GM21360 (cell line): ENCODE measurements at regions not wholly inside any gene's neighbourhood (a gene's known extent, or its start where the extent isn't known, plus 50 kb on each side); places are given as distances from the start of the nearest gene placed in this dataset.
A peak's percentile ranks its signal among the peaks of the same experiment; 100 is the strongest.
"Not testable (repeated sequence)": the region's sequence is repeated elsewhere in the genome, so short reads cannot be mapped to it uniquely, and the experiment has no call there.

Experiments used
- ATAC-seq: cut with Tn5 transposase; IDR thresholded peaks from one replicate; pipeline ENCODE4 v1.9.1; 2021; ENCODE audit warnings: mild to moderate bottlenecking, moderate library complexity; ENCODE audit not compliant: unreplicated experiment

DNA sequence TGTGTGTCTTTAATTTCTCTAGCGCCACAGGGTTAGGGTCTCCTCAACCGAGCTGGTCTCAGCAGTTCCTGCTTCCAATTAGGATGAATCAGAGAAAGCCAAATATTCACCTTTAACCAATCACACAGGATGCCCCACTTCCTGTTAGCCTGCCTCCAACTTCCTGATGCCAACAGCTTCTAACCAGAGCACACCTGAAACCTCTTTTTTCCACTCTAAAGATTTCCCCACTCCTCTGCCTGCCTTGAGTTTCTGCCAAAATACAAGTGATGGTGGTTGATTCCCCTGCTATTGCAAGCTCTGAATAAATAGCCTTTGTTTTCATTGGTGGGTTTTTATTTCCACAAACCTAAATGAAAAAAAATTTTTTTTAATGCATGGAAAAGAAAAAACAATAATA lies 144.7 kb upstream of the UST start:
- no peak for ATAC-seq

DNA sequence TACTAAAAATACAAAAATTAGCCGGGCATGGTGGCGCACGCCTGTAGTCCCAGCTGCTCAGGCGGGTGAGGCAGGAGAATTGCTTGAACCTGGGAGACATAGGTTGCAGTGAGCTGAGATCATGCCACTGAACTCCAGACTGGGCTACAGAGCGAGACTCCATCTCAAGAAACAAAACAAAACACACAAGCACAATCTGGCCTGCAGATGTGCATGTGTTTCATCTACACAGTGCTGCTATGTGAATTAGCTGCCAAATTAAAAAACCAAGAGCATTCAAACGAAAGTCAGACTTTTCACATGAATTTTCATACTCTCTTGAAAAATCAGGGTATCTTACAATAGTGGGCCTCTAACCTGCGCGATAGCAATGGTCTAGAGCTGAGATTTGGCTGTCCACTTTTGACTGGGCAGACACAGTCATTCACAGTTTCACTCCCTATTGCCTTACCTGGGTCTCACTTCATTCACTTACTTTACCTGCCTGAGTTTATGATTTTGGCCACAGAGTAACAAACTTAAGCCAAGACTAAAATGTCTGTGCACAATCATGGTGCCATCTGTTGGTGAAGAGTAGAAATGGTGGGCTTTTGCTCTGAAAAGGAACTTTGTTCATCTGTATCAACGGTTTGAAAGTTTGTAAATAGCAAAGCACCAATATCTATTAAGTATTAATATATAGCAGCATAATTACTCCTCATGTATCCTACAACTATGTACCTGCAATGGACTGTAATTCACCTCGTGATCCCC lies 138.5 kb upstream of the UST start:
- ATAC-seq, result no peak

DNA sequence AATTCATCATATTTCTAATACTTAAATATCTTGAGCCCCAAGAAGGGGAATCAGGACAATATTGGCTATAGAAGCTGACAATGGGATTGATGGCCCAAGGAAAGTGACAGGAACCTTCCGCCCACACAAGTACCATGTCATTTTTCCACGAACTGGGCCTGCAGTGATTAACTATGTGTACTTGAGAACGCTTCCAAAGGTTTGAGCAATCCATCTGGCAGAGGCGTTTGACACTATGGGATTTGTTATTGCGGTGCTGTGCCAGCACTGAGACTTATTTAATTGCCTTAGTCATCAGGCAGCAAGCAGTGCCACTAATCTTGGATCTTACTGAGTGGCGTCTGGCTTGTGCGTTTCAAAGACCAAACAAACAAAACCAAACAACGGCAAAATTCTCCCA lies 135.6 kb upstream of the UST start:
- ATAC-seq, result no peak

DNA sequence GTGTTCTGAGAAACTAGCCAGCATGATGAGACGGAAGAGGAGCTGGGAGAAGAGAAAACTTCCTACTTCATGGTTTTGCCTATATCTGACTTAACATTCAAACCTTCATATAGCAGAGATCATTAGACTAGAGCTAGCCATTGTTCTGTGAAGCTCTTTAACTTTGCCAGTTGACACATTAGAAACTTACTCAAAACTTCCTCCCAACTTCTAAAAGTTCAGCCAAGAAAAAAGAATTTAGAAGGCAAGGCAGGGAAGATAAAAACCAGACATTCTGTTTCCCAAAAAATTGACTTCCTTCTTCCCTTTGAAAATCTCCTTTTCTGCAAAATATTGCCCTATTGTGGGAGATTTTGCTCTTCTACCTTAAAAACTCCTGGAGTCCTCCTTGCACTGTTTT lies 134.8 kb upstream of the UST start:
- ATAC-seq, result no peak

DNA sequence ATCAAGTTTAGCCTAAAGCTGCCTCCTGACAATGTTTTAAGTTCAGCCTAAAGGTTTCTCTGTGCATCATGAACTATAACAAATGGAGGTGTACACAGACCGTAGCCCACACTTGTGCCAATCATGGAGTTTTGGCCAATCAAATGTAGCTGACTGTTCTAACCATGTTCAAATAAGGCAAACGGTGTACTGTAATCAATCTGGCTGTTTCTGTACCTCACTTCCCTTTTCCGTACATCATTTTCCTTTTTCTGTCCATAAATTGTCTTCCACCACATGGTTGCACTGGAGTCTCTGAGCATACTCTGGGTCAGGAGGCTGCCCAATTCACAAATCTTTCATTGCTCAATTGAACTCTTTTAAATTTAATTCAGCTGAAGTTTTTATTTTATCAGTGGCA lies 132.2 kb upstream of the UST start:
- ATAC-seq, result no peak

DNA sequence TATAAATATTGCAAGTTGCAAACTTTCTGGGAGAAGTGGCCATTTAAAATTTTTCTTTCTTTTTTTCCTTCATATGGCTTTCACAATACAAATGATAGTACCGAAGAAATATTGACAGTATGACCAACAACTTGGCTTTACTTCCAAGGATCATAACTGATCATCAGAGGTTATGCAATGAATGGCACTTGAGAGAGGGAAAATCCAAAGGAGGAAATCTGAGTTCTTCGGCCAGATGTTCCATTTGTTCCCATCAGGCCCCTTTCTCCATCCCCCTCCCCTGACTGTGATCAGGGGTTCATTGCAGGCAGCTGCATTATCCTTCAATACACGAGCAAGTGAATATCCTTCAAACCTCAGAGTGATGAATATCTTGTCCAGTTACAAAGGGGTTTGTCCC lies 130.0 kb upstream of the UST start:
- ATAC-seq, result no peak

DNA sequence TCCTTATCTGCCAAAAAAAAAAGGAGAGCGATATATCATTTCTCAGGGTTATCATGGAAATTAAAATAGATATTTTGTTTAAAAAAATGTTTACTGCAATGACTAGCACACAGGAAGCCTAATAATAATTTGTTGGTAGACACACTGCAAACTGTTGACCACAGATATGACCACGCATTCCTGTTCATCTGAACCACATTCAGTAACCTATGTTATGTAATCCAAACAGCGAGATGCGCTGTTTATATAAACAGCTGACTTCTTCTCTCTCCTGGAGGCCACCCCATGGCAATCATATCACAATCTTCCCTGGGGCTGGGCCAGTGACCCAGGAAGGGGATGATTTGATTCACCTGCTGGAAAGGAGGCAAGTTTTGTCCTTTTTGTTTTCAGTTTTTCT lies 129.3 kb upstream of the UST start:
- ATAC-seq, result no peak

DNA sequence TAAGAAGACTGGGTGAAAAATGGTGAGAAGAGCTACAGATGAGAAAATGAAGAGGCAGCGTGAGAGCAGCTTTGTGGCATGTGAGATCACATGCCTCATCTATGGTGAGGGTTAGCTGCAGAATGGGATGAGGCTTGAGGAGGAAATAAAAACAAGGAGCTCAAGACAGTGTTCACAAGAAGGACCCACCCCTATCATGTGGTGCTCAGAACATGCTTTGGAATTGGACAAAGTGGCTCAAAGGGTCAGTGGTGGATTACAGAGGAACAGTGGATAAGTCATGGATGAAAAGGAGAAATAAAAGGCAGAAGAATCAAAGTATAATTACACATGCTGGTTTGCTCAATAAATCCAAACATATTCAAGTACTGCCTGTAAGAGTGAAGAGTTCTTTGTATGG lies 126.9 kb upstream of the UST start:
- no peak for ATAC-seq

DNA sequence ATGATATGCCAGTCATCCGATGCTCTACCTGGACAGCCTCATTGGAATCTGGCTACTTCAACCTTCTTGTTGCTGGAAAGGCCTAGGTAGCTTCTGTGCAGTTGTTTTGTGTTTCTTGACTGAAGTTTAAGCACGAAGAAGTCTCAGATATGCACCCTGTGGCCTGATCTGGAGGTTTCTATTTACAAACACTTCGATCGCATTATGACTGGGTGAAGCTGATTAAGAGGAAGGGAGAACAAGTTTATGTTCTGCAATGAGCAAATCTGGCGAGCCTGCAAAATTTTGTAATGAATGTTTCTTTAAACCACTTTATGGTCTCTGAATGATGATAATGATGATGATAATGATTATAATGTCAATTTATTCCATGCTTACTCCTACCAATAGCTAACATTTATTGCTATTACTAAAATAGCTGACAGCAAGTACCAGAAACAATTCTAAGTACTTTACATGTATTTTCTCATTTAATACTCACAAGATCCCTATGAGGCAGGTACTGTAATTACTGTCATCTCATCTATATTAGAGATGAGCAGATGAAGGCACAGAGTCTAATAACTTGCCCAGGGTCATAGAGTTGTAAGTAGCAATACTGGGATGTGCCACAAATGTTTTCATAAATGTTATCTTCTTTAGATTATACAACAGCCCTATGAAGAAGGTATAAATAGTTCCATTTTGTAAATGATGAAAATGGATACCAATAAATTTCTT lies 126.1 kb upstream of the UST start:
- ATAC-seq, result no peak

DNA sequence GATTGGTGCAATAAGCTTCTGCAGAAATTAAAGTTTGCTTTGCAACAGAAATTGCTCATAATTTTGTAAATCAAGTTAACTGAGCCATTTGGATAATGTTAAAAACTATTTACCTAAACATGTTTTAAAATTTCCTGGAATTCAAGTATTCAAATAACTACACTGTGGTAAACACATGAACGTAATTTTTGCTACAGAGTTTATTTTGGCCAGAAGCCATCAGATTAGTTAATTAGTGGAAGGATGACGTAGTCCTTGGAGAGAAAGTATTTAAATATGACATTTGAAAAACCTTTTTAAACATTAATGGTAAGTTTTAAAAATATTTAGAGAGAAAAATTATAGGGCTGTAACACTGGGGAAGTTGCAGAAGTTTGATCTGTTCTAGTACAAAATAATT lies 121.2 kb upstream of the UST start:
- no peak for ATAC-seq

DNA sequence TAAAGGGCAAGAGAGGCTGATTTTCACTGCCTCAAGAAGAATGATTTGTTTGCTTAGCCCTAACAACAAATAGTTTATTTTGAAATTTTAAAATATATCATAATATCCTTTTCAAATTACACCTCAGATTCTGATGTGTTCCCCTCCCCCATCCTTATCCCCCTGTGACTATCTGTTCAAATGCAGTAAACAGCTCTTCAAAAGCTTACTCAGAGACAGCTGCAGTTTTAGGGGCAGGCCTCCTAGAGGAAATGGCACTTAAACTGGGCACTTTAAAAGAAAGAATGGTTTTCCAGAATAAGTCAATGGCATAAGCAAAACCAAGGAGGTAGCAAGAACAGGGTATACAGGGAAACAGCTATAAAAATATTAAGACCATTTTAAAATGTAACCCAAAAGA lies 118.6 kb upstream of the UST start:
- ATAC-seq, result no peak

DNA sequence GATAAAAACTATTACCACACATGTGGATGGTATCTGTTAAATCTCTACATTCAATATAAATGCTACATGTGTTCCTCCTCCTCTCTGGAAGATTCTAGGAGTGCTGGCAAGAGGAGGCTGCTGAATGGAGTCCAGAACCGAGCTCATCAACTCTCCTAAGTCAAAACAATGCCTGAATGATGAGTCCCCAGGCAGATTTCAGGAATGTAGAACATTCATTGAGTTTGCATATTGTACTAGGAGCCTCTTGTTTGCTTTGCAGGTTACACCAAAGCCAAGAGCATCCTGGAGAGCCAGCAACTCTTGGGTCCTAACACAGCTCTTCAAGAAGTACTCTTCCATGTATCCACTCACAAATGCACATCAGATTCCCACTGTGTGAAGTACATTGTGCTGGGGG lies 117.6 kb upstream of the UST start:
- ATAC-seq, result no peak

DNA sequence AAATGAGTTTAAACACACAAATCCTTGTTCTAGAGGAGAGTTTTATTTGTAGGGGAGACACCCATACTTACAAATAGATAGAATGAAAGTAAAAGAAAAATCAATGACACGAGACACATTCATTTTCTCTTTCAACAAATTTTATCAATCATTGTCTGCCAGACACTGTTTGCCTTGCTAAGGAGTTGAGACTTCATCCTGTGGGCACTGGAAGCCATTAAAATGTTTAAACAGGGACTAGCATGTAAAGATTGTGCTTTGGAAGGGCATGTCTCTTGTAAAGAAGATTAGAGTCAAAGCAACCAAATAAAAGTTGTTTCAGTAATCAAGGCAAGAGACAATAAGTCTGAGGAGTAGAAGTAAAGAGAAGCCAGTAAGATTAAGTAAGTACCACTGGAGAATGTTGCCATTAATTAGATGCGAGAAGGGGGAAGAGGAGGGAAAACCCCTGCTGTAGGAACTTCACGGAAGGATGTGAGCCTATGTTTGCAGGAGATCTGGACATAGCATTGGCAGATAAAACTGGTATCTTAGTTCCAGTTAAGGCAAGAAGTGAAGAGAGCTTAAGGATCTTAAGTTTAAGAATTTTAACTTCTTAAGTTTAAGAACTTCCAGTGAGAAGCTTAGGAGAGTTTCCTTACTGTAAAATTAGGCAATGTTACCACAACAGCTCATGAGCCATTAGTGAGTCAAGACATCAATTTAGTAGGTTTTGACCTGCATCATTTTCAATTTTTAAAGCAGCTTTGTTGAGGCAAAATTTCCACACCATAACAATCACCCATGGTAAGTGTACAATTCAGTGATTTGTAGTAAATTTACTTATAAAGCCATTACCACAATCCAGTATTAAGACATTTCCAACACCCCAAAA lies 117.0 kb upstream of the UST start:
- no peak for ATAC-seq

DNA sequence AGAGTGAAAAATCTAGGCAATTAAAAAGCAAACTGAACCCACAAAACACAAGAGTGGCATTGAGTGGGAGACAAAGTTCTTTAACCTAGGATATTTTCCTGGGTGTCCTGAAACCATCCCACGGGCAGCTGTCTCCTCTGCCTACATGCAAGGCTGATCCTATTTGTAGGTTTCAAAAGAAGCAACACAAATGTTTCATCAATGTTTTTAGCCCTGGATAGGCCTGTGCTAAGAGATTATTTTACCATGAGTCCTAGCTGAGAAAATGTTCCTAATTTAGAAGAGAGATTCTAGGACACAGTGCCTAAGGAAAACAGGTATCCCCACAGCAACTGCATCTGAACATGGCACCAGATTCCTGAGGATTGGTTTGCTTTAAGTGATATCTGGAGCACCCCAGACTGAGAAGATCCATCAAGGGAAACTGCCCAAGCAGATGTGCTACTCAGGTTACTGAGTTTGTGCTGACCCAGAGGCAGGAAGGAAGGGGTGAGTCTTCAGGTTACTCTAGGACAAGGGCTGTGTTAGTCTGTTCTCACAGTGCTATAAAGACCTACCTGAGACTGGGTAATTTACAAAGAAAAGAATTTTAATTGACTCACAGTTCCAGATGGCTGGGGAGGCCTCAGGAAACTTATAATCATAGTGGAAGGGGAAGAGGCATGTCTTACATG lies 111.6 kb upstream of the UST start:
- ATAC-seq, result no peak

DNA sequence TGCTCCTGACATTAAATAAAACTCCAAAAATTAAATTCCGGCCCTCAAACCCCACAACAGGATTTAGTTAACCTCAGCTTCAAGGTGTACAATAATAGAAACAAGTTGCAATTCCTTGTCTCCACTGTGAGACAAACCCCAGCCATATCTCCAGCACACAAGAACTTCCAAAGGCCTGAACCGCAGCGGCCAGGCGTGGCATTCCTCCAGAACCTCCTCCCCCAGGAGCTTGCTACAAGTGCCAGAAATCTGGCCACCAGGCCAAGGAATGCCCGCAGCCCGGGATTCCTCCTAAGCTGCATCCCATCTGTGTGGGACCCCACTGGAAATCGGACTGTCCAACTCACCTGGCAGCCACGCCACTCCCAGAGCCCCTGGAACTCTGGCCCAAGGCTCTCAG lies 105.0 kb upstream of the UST start:
- not testable (repeated sequence) for ATAC-seq

DNA sequence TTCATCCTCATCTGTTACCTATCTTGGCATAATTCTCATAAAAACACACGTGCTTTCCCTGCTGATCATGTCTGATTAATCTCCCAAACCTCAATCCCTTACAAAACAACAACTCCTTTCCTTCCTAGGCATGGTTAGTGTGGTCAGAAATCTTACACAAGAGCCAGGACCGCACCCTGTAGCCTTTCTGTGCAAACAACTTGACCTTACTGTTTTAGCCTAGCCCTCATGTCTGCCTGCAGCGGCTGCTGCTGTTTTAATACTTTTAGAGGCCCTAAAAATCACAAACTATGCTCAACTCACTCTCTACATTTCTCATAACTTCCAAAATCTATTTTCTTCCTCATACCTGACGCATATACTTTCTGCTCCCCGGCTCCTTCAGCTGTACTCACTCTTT lies 103.6 kb upstream of the UST start:
- ATAC-seq, result not testable (repeated sequence)

DNA sequence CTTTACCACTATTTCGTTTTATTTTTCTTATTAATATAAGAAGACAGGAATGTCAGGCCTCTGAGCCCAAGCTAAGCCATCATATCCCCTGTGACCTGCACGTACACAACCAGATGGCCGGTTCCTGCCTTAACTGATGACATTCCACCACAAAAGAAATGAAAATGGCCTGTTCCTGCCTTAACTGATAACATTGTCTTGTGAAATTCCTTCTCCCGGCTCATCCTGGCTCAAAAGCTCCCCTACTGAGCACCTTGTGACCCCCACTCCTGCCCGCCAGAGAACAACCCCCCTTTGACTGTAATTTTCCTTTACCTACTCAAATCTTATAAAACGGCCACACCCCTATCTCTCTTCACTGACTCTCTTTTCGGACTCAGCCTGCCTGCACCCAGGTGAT lies 101.8 kb upstream of the UST start:
- ATAC-seq, result not testable (repeated sequence)

DNA sequence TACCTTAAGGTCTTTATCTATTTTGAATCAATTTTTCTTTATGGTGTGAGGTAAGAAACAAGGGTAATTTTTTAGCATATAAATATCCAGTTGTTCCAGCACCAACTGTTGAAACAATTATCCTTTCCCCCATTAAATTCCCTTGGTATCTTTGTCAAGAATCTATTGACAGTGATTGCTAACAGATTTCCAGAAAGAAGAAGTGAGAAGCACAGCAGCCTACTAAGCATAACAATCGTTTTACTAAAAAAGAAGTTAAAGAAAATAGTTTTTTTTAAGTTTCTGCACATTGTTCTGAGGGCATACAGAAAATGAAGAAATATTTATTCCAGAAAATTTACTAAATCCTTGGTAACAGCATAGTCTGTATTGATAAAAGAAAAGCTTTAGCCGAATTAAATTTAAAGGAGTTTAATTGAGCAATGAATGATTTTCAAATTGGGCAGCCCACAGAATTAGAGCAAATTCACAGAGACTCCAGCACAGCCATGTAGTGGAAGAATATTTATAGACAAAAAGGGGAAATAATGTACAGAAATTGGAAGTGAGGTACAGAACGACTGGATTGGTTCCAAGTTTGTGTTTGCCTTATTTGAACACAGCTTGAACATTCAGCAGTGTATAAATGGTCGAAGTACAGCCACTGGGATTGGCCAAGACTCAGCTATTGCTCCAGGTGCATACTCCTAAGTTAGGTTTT lies 97.9 kb upstream of the UST start:
- ATAC-seq, result no peak

DNA sequence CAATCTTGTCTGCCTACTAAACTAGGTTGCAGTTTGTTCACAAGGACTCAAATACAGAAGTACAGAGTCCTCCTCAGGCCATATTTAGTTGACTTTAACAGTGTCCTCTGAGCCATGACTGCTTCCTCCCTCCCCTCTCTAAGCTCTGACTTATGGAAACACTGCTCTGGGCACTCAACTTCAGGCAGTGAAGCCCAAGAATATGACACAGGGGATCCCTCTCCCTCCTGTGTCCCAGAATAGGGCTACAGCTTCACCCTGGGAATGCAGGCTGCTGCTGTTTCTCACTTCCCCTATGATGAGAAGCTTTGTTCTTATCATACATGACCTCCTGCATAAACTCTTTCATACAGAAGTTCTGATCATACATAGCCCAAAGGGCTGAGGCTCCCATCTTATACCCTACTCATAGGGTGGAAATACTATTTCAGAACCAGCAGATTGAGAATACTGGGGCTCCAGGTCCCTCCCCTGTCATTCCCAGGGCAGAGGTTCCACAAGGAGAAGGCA lies 97.3 kb upstream of the UST start:
- peak; percentile 66 for ATAC-seq

DNA sequence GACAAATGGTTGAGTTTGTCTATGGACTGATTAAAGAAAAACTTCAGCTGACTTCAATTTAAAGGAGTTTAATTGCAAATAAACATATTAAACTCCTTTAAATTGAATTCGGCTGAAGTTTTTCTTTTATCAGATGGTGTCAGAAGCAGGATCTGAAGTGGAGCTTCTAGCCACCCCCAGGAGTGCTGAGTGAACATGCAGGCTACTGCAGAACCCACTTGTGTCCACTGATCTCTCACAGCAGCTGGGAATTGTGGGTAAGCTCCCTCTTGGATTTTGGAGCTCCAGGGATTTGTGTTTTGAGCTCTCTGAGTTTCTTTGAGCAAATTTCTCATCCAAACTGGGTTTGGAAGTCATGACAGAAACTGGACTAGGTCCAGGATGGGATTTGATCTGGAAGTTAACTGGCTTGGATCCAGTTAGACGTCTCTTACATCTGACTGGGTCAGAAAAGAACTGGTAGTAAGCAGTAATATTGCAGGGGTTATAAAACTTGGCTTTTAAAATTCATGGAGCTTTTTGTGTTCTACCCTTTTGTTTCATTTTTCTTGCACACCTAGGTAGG lies 95.8 kb upstream of the UST start:
- ATAC-seq, result no peak
